ENCODE measurements at regions not wholly inside any gene's neighbourhood (a gene's known extent, or its start where the extent isn't known, plus 50 kb on each side); places are given as distances from the start of the nearest gene placed in this dataset.

DNA sequence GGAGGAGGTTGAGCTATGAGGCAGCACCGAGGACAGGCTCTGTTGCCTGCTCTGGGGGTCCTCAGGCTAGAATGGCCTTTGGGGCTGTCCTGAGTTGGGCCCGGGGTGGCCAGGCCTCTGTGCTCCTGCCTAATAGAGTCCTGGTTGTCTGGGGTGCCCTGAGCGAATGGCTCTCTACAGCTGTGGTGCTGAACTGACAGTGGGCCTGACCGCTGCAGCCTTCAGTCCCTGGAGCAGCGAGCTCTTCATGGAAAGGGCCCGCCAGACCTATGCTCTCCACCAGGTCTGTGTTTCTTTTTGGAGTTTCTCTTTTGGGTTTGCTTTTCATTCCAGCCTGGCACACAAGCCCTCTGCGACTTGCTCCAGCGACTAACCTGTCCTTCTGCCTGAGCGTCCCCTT is 679.0 kb upstream of the RAB6C start:
- TF ChIP-seq SPI1 (IDR thresholded peaks at IDR 0.05; ENCODE audit: low read depth, low read length), result no peak
- no peak for TF ChIP-seq POU2F2 (IDR thresholded peaks at IDR 0.05; ENCODE audit: low read depth, low read length)
- DNase-seq (ENCODE audit: insufficient read length, low spot score), result no peak
- FAIRE-seq, result no peak

DNA sequence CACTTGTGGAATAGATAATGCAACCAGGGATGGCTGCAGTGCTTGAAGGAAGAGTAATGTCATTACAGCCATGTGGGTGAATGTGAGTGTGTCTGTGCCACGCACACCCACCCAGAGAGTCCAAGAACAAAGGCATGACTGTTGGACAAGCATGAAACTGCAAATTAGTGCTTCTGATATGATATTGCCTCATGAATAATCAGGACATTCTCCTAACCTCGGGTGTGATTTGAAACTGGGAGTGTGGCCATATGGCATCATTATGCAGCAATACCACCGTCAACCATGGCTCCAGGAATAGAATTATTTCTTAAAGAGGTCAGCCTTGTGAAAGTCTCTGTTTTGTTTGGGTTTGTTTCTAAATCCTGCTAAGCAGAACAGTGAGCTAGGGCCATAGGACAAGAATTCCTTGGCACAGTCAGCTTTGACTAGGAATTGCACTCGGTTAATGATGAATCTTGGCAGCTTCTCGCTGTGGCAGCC is 678.0 kb upstream of the RAB6C start:
- TF ChIP-seq SPI1 (IDR thresholded peaks at IDR 0.05; ENCODE audit: low read depth, low read length) (no peak), POLR2AphosphoS5 (IDR thresholded peaks at IDR 0.05; ENCODE audit: low read depth, low read length) (no peak), PAX5 (IDR thresholded peaks at IDR 0.05; ENCODE audit: insufficient read depth, low read length, severe bottlenecking) (no peak), POLR2A (IDR thresholded peaks at IDR 0.05; ENCODE audit: low read depth, low read length) (no peak), POU2F2 (IDR thresholded peaks at IDR 0.05; ENCODE audit: low read depth, low read length) (no peak), TAF1 (IDR thresholded peaks at IDR 0.05; ENCODE audit: low read depth, low read length) (no peak)
- FAIRE-seq (no peak), DNase-seq (ENCODE audit: insufficient read length, low spot score) (no peak)

DNA sequence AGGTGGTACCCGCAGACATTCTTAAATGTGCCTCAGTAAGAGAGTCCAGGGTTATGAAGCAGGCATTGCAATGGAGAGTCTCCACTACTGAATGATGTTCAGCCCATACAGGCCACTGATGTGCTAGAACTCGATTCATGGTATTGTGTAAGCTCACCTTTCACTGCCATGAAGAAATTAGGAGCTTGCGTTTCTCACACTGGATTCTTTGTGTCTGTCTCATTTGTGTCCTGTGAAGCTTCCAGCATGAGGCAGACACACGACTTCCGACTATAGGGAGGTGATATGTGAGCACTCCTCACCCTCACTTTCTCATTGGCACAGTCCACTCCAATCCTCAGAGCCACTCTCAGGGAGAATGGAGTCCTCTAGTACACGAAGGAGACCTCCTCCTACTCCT is 677.4 kb upstream of the RAB6C start:
- FAIRE-seq (no peak), DNase-seq (ENCODE audit: insufficient read length, low spot score) (no peak)
- TF ChIP-seq POLR2AphosphoS5 (IDR thresholded peaks at IDR 0.05; ENCODE audit: low read depth, low read length) (no peak), POLR2A (IDR thresholded peaks at IDR 0.05; ENCODE audit: low read depth, low read length) (no peak), POU2F2 (IDR thresholded peaks at IDR 0.05; ENCODE audit: low read depth, low read length) (no peak), PAX5 (IDR thresholded peaks at IDR 0.05; ENCODE audit: insufficient read depth, low read length, severe bottlenecking) (no peak), SPI1 (IDR thresholded peaks at IDR 0.05; ENCODE audit: low read depth, low read length) (no peak), TAF1 (IDR thresholded peaks at IDR 0.05; ENCODE audit: low read depth, low read length) (no peak)

DNA sequence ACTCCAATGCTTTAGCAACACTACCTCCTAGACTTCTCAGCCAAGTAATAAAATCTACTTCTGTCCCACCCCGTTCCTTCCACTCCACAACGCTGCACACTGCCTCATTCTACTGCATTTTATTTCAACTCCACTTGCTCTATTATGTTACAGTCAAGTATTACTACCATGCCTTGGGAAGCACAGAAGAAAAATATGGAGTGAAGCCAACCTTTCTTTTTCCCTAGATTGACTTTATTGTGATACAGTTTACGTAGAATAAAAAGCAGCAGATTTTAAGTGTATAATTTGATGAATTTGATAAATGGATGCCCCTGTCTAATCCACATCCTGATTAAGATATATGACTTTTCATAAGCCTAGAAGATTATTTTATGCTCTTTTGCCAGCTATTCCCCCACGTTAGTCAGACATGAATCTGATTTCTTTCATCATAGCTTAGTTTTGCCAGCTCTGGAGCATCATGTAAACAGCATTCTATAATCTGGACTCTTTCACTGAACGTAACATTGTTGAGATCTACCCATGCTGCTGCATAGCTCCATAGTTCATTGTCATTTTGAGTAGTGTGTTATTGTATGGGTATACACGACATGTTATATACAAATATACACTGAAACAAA is 676.8 kb upstream of the RAB6C start:
- no peak for TF ChIP-seq POU2F2 (IDR thresholded peaks at IDR 0.05; ENCODE audit: low read depth, low read length)
- TF ChIP-seq SPI1 (IDR thresholded peaks at IDR 0.05; ENCODE audit: low read depth, low read length), result no peak
- no peak for TF ChIP-seq TAF1 (IDR thresholded peaks at IDR 0.05; ENCODE audit: low read depth, low read length)
- no peak for TF ChIP-seq POLR2A (IDR thresholded peaks at IDR 0.05; ENCODE audit: low read depth, low read length)
- TF ChIP-seq POLR2AphosphoS5 (IDR thresholded peaks at IDR 0.05; ENCODE audit: low read depth, low read length), result no peak
- TF ChIP-seq PAX5 (IDR thresholded peaks at IDR 0.05; ENCODE audit: insufficient read depth, low read length, severe bottlenecking), result no peak
- FAIRE-seq (no peak), DNase-seq (ENCODE audit: insufficient read length, low spot score) (no peak)

DNA sequence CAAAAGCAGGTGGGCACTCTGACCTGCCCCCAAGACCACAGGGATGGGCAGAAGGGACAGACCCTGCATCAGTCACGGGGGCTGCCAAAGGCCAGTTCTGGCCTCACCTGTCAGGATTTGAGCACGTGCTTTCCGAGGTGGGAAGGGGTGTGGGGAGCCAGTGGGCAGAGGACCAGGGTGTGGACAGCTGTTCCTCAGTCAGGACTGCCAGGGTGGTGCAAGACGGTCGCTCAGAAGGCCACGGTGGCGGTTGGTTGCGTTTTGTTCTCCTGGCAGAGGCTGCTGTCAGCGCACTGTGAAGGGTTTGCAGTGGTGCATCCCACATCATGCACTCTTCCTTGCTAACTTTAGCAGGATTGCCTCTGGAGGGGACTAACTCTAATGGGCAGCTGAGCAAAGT is 665.3 kb upstream of the RAB6C start:
- no peak for FAIRE-seq

DNA sequence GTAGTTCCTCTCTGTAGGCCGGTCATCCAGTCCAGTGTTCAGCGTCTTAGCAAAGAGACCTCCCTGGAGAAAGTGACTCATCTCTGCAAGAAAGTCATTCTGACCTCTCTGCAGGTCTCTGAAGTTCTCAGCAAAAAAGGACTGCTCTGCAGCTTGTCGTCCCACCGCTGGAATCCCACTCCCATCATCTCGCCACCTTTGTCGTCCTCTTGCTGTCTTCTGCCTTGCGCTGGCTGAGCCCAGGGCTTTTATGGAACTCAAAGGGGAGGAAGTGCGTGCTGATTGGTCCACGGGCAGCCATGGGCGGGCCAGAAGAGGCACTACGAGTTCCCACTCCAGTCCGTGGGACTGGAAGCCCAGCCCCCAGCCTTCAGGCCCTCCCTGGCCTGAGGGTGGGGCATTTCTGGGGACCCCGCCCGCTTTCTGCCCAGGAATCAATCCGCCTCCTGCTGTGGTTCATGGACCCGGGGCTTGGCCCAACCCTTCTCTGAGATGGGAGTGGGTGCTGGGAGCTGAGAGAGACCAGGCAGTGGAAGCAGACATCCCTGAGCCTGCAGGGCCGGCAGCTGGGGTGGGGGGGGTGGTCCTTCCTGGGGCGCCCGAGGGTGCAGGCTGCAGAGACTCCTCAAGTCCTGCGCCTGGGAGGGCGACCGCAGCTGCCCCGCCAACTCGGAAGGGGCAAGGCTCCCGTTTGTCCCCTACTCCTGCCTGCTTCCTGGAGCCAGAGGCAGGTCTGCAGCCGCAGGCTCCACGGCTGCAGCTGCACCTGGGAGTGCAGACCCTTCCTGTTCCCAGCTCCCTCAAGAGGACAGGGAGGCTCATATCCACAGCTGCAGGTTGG is 660.7 kb upstream of the RAB6C start:
- no peak for TF ChIP-seq TAF1 (IDR thresholded peaks at IDR 0.05; ENCODE audit: low read depth, low read length)
- no peak for TF ChIP-seq POLR2A (IDR thresholded peaks at IDR 0.05; ENCODE audit: low read depth, low read length)
- TF ChIP-seq PAX5 (IDR thresholded peaks at IDR 0.05; ENCODE audit: insufficient read depth, low read length, severe bottlenecking), result no peak
- TF ChIP-seq SPI1 (IDR thresholded peaks at IDR 0.05; ENCODE audit: low read depth, low read length), result no peak
- no peak for TF ChIP-seq POU2F2 (IDR thresholded peaks at IDR 0.05; ENCODE audit: low read depth, low read length)
- no peak for TF ChIP-seq POLR2AphosphoS5 (IDR thresholded peaks at IDR 0.05; ENCODE audit: low read depth, low read length)
- FAIRE-seq (no peak), DNase-seq (ENCODE audit: insufficient read length, low spot score) (no peak)

More for the DNA sequence above, 665.3 kb upstream of the RAB6C start:
- no peak for DNase-seq (ENCODE audit: insufficient read length, low spot score)
- TF ChIP-seq POU2F2 (IDR thresholded peaks at IDR 0.05; ENCODE audit: low read depth, low read length), result no peak
- no peak for TF ChIP-seq POLR2A (IDR thresholded peaks at IDR 0.05; ENCODE audit: low read depth, low read length)
- no peak for TF ChIP-seq PAX5 (IDR thresholded peaks at IDR 0.05; ENCODE audit: insufficient read depth, low read length, severe bottlenecking)
- TF ChIP-seq TAF1 (IDR thresholded peaks at IDR 0.05; ENCODE audit: low read depth, low read length), result no peak
- TF ChIP-seq POLR2AphosphoS5 (IDR thresholded peaks at IDR 0.05; ENCODE audit: low read depth, low read length), result no peak
- no peak for TF ChIP-seq SPI1 (IDR thresholded peaks at IDR 0.05; ENCODE audit: low read depth, low read length)

DNA sequence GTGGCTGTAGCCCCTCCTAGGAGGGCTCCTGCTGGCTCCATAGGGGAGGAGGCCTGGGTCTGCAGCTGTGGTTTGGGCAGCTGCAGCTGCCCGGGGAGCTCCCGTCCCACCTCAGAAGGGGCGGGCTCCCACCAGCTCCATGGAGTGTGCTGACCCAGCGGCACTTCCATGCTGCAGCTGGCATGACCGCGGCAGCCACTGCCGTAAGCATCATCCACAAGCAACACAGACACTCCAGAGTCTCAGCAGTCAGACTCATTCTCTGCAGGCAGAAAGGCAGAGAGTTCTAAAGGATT is 660.1 kb upstream of the RAB6C start:
- DNase-seq (ENCODE audit: insufficient read length, low spot score) (no peak), FAIRE-seq (no peak)
- TF ChIP-seq PAX5 (IDR thresholded peaks at IDR 0.05; ENCODE audit: insufficient read depth, low read length, severe bottlenecking), result no peak

DNA sequence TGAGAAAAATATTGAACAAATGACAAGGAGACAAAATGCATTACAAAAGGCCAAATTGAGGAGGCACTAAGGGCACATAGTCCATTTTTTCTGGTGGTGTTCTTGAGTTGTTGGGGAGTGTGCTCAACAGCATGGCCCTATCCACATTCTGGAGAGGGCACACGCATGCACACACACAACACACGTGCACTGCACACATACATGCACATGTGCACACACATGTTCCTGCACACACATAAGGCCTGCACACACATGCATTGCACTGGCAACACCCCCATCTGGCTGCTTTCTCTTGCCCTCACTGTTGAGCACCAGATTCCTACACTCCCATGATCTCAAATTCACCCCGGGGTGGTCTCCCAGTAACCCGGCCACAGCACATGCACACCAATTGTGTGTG is 659.2 kb upstream of the RAB6C start:
- no peak for FAIRE-seq
- no peak for DNase-seq (ENCODE audit: insufficient read length, low spot score)
- TF ChIP-seq PAX5 (IDR thresholded peaks at IDR 0.05; ENCODE audit: insufficient read depth, low read length, severe bottlenecking) (no peak), POLR2A (IDR thresholded peaks at IDR 0.05; ENCODE audit: low read depth, low read length) (no peak), SPI1 (IDR thresholded peaks at IDR 0.05; ENCODE audit: low read depth, low read length) (no peak), TAF1 (IDR thresholded peaks at IDR 0.05; ENCODE audit: low read depth, low read length) (no peak), POU2F2 (IDR thresholded peaks at IDR 0.05; ENCODE audit: low read depth, low read length) (no peak)

DNA sequence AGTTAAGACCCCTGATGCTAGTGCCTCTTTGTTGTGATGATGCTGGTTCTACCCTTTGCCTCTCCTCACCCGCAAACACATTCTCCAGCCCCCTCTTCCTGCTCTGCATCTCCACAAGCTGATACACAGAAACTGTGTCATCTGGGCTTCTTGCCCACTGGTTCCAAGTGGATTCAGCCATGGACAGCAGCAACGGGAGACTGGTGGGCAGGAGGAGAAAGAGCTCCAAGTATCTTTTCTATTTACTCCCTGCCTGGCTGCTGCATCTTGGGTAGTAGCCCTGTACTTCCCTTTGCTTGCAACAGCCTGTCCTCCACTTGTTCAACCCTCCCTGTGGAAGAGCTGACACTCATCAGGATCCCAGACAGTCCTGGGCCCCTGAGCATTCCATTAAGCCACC is 655.1 kb upstream of the RAB6C start:
- DNase-seq (ENCODE audit: insufficient read length, low spot score) (no peak), FAIRE-seq (no peak)
- TF ChIP-seq PAX5 (IDR thresholded peaks at IDR 0.05; ENCODE audit: insufficient read depth, low read length, severe bottlenecking) (no peak), POLR2AphosphoS5 (IDR thresholded peaks at IDR 0.05; ENCODE audit: low read depth, low read length) (no peak), TAF1 (IDR thresholded peaks at IDR 0.05; ENCODE audit: low read depth, low read length) (no peak), POLR2A (IDR thresholded peaks at IDR 0.05; ENCODE audit: low read depth, low read length) (no peak), SPI1 (IDR thresholded peaks at IDR 0.05; ENCODE audit: low read depth, low read length) (no peak), POU2F2 (IDR thresholded peaks at IDR 0.05; ENCODE audit: low read depth, low read length) (no peak)

DNA sequence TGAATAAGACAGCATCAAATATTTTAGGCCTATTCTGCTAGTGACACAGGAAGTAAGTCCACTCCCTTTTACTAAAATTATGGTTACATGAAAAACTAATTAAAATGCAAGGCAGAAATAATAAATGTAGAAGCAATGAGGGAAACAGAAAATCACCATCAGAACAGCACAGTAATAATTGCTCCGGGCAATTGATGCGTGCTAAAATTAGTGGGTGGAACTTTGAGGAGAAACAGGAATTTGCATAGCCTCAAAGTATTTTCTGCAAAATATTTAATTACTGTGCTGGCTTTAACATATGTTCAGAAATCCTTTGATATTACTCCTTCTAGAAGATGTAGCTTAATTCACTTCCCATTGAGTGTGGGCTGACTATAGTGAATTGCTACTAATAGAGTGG is 654.3 kb upstream of the RAB6C start:
- TF ChIP-seq TAF1 (IDR thresholded peaks at IDR 0.05; ENCODE audit: low read depth, low read length), result no peak
- no peak for TF ChIP-seq POU2F2 (IDR thresholded peaks at IDR 0.05; ENCODE audit: low read depth, low read length)
- TF ChIP-seq PAX5 (IDR thresholded peaks at IDR 0.05; ENCODE audit: insufficient read depth, low read length, severe bottlenecking), result no peak
- TF ChIP-seq SPI1 (IDR thresholded peaks at IDR 0.05; ENCODE audit: low read depth, low read length), result no peak
- no peak for TF ChIP-seq POLR2A (IDR thresholded peaks at IDR 0.05; ENCODE audit: low read depth, low read length)
- TF ChIP-seq POLR2AphosphoS5 (IDR thresholded peaks at IDR 0.05; ENCODE audit: low read depth, low read length), result no peak
- DNase-seq (ENCODE audit: insufficient read length, low spot score) (no peak), FAIRE-seq (no peak)
